ENCODE measurements at regions not wholly inside any gene's neighbourhood (a gene's known extent, or its start where the extent isn't known, plus 50 kb on each side); places are given as distances from the start of the nearest gene placed in this dataset.
"Not testable (repeated sequence)": the region's sequence is repeated elsewhere in the genome, so short reads cannot be mapped to it uniquely, and the experiment has no call there.

GRCh38 chr6:141783585-141783984 is 349.1 kb upstream of the GJE1 start:
- DNase-seq (ENCODE audit: low read depth in 1 of 2, low spot score in 1 of 2) = no peak

DNA sequence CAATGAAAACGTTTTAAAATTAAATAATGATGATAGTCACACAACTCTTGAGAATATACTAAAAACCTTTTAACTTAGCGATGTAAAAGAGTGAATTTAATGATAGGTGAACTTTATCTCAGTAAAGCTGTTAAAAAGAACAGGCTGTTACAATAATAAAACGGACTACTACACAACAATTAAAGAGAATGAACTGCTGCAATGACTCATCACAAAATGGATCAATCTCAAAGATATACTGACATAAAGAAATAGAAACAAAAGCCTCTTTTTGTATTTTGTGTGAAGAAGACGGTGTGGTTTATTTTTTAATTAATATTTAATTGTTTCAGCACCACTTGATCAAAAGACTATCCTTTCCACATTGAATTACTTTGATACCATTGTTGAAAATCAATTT is 352.4 kb upstream of the GJE1 start:
- no peak for DNase-seq (ENCODE audit: low read depth in 1 of 2, low spot score in 1 of 2)

DNA sequence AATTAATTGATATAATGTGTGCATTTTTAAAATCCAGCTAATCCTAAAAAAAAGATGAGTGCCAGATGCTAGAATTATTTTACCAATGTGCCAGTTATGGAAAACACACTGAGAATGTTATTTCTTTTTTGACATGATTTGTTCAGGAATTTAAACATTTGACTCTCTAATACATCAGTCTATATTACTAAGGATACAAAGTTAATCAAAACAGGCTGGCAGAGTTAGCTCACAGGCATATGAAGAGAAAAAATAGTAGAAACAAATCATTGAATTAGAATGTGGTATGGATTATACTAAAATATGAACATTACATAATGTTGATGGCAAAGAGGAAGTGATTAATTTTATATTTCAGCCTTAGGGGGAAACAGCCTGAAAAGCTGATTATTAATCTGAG is 368.3 kb upstream of the GJE1 start:
- no peak for DNase-seq (ENCODE audit: low read depth in 1 of 2, low spot score in 1 of 2)

DNA sequence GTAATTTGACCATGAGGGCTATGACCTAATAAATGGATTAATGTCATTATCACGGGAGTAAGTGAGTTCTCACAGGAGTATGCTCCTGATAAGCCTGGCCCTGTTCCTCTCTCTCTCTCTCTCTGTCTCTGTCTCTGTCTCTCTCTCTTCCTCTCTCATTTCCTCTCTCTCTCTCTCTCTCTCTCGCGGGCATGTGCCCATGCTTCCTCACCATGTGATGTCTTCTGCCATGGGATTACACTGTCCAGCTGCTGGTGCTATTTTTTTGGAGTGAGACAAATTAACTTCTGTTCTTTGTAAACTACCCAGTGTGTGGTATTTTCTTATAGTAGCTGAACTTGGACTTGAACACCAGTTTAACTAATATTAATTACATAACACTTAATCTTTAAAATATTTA is 374.3 kb upstream of the GJE1 start:
- DNase-seq (ENCODE audit: low read depth in 1 of 2, low spot score in 1 of 2) = no peak

GRCh38 chr6:141753180-141753579 is 379.5 kb upstream of the GJE1 start:
- no peak for DNase-seq (ENCODE audit: low read depth in 1 of 2, low spot score in 1 of 2)

- DNase-seq (ENCODE audit: low read depth in 1 of 2, low spot score in 1 of 2) = no peak
These were observed 380.0 kb upstream of the GJE1 start for GRCh38 chr6:141752677-141753076.

DNA sequence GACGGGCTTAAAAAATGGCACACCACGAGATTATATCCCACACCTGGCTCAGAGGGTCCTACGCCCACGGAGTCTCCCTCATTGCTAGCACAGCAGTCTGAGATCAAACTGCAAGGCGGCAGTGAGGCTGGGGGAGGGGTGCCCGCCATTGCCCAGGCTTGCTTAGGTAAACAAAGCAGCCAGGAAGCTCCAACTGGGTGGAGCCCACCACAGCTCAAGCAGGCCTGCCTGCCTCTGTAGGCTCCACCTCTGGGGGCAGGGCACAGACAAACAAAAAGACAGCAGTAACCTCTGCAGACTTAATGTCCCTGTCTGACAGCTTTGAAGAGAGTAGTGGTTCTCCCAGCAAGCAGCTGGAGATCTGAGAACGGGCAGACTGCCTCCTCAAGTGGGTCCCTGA is 386.4 kb upstream of the GJE1 start:
- not testable (repeated sequence) for DNase-seq (ENCODE audit: low read depth in 1 of 2, low spot score in 1 of 2)

DNA sequence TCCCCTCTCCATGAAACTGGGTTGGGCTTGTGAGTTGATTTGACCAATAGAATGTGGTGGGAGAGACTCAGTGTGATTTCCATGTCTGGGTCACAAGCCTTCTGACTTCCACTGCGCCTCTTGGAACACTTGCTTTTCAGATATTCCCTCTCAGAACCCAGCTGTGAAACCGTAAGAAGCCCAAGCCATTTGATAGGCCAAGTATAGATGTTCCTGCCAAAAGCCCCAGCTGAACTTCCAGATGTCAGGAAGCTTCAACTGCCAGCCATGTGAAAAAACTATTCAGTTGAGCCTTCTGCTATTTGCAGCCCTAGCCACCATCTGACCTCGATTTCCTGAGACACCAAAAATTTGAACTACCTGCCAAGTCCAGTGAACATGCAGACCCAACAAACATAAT is 387.8 kb upstream of the GJE1 start:
- no peak for DNase-seq (ENCODE audit: low read depth in 1 of 2, low spot score in 1 of 2)

- DNase-seq (ENCODE audit: low read depth in 1 of 2, low spot score in 1 of 2) = no peak
These were observed 388.4 kb upstream of the GJE1 start for GRCh38 chr6:141744194-141744925.

DNA sequence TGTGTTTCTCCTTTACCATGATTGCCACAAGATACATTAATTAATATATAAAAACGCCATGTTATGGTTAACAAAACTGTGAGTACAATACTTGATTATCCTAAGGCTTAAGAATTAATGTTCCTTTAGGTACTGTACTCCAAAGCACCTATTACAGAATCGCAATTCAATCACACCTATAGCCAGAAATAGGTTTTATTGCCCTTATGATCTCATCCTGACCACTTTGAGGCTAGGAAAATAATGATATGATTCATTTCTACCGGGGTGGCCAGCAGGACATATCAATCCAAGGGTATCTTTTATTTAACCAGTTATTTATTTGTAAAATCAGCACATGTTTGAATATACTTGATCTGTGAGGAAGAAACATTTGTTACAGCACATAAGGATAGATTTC is 396.6 kb upstream of the GJE1 start:
- no peak for DNase-seq (ENCODE audit: low read depth in 1 of 2, low spot score in 1 of 2)

GRCh38 chr6:141735126-141735525 is 397.6 kb upstream of the GJE1 start:
- no peak for DNase-seq (ENCODE audit: low read depth in 1 of 2, low spot score in 1 of 2)

DNA sequence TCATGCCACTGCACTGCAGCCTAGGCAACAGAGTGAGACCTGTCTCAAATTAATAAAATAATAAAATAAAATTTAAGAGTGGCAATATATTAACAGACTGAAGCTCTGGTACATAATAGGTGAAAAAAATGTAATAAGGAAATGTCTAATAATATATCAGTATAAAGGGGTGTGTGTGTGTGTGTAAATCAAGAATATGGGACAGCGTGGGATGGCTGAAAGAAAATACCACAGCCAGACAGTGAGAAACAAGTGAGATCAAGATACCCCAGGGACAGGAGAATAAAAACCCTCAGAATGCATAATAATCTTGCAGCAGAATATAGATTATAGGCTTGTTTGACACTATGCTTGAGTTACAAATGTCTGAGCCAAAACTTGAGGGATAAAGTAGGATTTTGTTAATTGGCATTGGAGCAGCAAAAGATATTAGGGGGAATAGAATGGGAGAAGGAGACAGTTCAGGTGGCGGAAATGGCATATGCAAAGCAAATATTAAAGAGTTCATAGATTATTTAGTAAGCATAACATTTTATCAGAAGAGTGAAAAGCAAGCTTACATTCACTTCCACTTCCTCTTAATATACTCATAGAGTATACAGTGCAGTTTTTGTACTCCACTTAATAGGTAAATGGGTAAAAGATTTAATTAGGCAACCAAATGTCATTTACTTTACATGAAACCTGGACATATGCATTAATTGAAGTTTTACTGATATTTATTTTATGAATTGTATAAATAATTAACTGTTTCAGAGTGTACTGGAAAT is 398.5 kb upstream of the GJE1 start:
- DNase-seq (ENCODE audit: low read depth in 1 of 2, low spot score in 1 of 2) = no peak

- no peak for DNase-seq (ENCODE audit: low read depth in 1 of 2, low spot score in 1 of 2)
These were observed 403.6 kb upstream of the GJE1 start for GRCh38 chr6:141729146-141729545.

DNA sequence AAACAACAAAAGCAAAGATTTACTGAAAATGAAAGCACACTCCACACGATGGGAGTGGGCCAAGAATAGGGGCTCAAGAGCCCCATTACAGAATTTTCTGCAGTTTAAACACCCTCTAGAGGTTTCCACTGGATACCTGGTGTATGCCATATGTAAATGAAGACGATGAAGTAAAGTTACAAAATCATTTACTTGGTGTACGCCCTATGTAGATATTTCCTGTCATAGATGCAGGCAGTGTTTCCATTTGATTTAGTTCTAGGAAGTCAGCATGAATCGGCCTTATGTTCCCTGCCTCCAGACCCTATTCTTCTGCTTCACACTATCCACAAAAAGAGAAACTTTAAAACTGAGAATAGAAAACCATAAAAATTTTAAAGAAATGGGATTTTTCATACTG is 404.4 kb upstream of the GJE1 start:
- no peak for DNase-seq (ENCODE audit: low read depth in 1 of 2, low spot score in 1 of 2)

DNA sequence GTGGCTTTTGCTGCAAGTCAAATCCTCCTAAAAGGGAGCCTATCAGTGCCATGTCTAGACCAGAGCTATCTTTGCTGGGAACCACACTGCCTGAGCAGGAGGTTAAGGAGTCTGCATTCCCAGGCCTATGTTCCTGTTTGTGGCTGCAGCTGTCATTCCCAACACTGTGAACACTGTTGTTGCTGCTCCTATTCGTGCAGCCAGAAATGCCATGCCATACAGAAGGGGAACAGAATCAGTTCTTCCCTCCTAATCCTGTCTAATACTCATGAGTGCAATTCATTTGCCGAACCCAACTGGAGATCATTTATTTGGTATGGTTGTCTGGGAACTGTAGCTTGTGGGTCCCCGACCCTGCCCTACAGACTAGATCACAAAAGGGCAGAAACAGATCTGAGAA is 406.5 kb upstream of the GJE1 start:
- DNase-seq (ENCODE audit: low read depth in 1 of 2, low spot score in 1 of 2) = no peak

GRCh38 chr6:141724731-141725130 is 408.0 kb upstream of the GJE1 start:
- DNase-seq (ENCODE audit: low read depth in 1 of 2, low spot score in 1 of 2) = no peak

DNA sequence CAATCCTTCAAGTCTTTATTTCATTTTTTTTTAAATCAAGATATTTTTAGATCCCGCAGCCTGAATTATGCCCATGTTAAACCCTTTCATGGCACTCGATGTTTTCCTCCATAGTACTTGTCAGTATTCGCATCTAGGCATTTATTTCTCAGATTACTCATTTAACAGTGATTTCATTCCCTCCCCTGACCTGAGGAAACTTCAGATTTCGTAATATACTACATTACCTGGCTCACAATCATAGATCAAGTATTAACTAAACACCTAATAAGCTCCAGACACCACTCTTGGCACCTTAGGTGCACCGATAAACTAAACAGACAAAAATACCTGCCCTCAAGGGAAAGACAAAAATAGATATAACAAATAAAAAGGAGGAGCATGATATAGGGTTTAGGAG is 413.2 kb upstream of the GJE1 start:
- DNase-seq (ENCODE audit: low read depth in 1 of 2, low spot score in 1 of 2) = no peak

- DNase-seq (ENCODE audit: low read depth in 1 of 2, low spot score in 1 of 2) = no peak
These were observed 427.3 kb upstream of the GJE1 start for GRCh38 chr6:141705431-141705830.

GRCh38 chr6:141704151-141704550 is 428.6 kb upstream of the GJE1 start:
- DNase-seq (ENCODE audit: low read depth in 1 of 2, low spot score in 1 of 2) = no peak

DNA sequence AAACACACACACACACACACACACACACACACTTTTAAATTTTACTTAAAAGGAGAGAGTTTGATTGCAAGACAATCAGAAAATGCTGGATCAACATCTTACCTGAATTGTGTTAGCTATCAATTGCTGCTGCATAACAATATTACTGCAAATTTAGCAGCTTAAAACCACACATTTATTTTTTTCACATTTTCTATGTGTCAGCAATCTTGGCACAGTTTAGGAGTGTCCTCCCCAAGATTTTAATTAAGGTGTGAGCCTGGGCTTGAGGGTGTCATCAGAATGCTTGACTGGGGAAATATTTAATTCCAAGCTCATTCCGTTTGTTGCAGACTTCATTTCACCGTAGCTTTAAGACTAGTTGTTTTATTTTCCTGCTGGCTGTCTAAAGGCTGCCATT is 431.0 kb upstream of the GJE1 start:
- DNase-seq (ENCODE audit: low read depth in 1 of 2, low spot score in 1 of 2) = no peak

DNA sequence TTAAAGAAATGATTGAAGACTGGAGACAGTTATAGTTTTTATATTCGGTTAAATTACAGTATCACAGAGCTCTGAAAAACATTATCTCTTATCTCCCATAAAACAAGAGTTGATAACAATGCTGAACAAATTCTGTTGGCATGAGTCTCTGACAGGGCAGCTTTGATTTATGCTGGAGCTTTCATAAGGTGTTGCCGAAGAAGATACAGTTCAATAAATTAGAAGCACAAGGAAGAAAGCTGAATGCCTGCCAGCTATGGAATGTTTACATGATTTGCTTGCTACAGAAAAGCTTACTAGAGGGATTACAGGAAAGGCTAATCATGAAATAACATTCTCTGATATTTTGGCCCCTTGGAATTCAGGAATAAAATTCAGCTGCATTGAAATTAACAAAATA is 431.9 kb upstream of the GJE1 start:
- no peak for DNase-seq (ENCODE audit: low read depth in 1 of 2, low spot score in 1 of 2)

- DNase-seq (ENCODE audit: low read depth in 1 of 2, low spot score in 1 of 2) = no peak
These were observed 443.8 kb upstream of the GJE1 start for GRCh38 chr6:141688916-141689315.

- DNase-seq (ENCODE audit: low read depth in 1 of 2, low spot score in 1 of 2) = no peak
These were observed 447.3 kb upstream of the GJE1 start for GRCh38 chr6:141685416-141685815.

Data from activated CD4-positive, alpha-beta T cell treated with anti-CD3 and anti-CD28 coated beads, Interleukin-2, amount 50 U/mL, for 24 hours (primary cell).